ENCODE measurements at regions not wholly inside any gene's neighbourhood (a gene's known extent, or its start where the extent isn't known, plus 50 kb on each side); places are given as distances from the start of the nearest gene placed in this dataset.

GRCh38 chr6:48744948-48745347 lies 634.0 kb upstream of the PTCHD4 start:
- TF ChIP-seq POLR2A (IDR thresholded peaks at IDR 0.05), result no peak
- no peak for TF ChIP-seq CTCF (IDR thresholded peaks at IDR 0.05)
